Fibroblast of the aortic adventitia (primary cell): ENCODE measurements at regions not wholly inside any gene's neighbourhood (a gene's known extent, or its start where the extent isn't known, plus 50 kb on each side); places are given as distances from the start of the nearest gene placed in this dataset.

ENCODE experiments used
- DNase-seq: peaks from one replicate; pipeline ENCODE4 v3.0.0-alpha.2; 2010; ENCODE audit warnings: low read depth
- H3K4me3 ChIP-seq: 2 replicates; pipeline ENCODE4 v1.5.1; 2011; ENCODE audit warnings: low read depth, mild to moderate bottlenecking, control low read depth, low read length, moderate library complexity
- CTCF ChIP-seq: IDR thresholded peaks from 2 replicates; pipeline ENCODE4 v1.5.1; 2011; ENCODE audit warnings: mild to moderate bottlenecking, low read length, control low read depth, inconsistent platforms; ENCODE audit not compliant: insufficient read depth

- DNase-seq, result no peak
- no peak overlapping the region for H3K4me3 ChIP-seq
- no peak for TF ChIP-seq CTCF
These were observed 403.5 kb upstream of the RNF32 start for GRCh38 chr7:156236936-156237599.

GRCh38 chr7:156236181-156236889, 404.2 kb upstream of the RNF32 start:
- TF ChIP-seq CTCF, result no peak
- no peak for DNase-seq

GRCh38 chr7:156234666-156235494, 405.7 kb upstream of the RNF32 start:
- TF ChIP-seq CTCF, result no peak
- H3K4me3 ChIP-seq, result no peak overlapping the region
- DNase-seq, result no peak

More at GRCh38 chr7:156236181-156236889, 404.2 kb upstream of the RNF32 start:
- H3K4me3 ChIP-seq, result no peak overlapping the region

DNA sequence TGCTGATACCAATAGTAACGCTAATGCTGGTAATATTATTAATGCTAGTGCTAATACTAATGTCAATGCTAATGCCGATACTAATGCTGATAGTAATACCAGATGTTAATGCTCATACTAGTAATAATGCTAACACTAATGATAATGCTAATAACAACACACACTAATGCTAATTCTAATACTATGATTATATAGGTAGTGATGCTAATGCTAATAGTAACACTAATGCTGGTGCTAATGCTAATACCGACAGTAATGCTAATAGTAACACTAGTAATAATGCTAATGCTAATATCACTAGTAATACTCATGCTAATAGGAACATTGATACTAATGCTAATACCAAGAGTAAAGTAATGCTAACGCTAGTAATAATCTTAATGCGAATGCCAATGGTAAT, 406.4 kb upstream of the RNF32 start:
- no peak for TF ChIP-seq CTCF
- H3K4me3 ChIP-seq, result no peak overlapping the region
- DNase-seq, result no peak

GRCh38 chr7:156232931-156233705, 407.5 kb upstream of the RNF32 start:
- DNase-seq, result no peak
- H3K4me3 ChIP-seq, result no peak overlapping the region
- TF ChIP-seq CTCF, result no peak

GRCh38 chr7:156230576-156230975, 410.0 kb upstream of the RNF32 start:
- no peak overlapping the region for H3K4me3 ChIP-seq
- no peak for TF ChIP-seq CTCF
- DNase-seq, result no peak
